ENCODE measurements at regions not wholly inside any gene's neighbourhood (a gene's known extent, or its start where the extent isn't known, plus 50 kb on each side); places are given as distances from the start of the nearest gene placed in this dataset.

- Histone ChIP-seq H2AFZ (ENCODE audit: low read length) (no peak overlapping the region), H4K8ac (replicated peaks; ENCODE audit: insufficient read length, low read depth, low read length) (no peak overlapping the region), H3K18ac (ENCODE audit: insufficient read length, low read depth, low read length) (no peak overlapping the region), H3K56ac (ENCODE audit: insufficient read length, low read depth, low read length) (no peak overlapping the region), H3K9me3 (ENCODE audit: control insufficient read depth, low read depth, low read length) (no peaks in the 10 kb centered on the region), H2AK5ac (ENCODE audit: insufficient read length, low read length) (no peak overlapping the region), H3K23me2 (ENCODE audit: insufficient read length, low read depth, low read length, poor library complexity, severe bottlenecking) (no peaks in the 10 kb centered on the region), H4K5ac (ENCODE audit: insufficient read length, low read depth, low read length) (no peak overlapping the region), H3K9ac (ENCODE audit: extremely low read depth, insufficient read length, low read length) (no peak overlapping the region), H3K27me3 (ENCODE audit: insufficient read depth, low read length) (no peaks in the 10 kb centered on the region), H2BK15ac (ENCODE audit: low read depth, low read length) (no peak overlapping the region), H3K23ac (ENCODE audit: insufficient read length, low read depth, low read length) (no peak overlapping the region), H2BK12ac (ENCODE audit: insufficient read length, low read depth, low read length) (no peak overlapping the region), H3K79me2 (ENCODE audit: insufficient read depth, low read length) (no peaks in the 10 kb centered on the region), H3T11ph (ENCODE audit: low read length) (no peak overlapping the region), H3K4ac (ENCODE audit: low read depth, low read length) (no peak overlapping the region), H2BK120ac (ENCODE audit: low read depth, low read length, poor library complexity, severe bottlenecking) (no peak overlapping the region), H3K14ac (ENCODE audit: insufficient read depth, low read length) (no peak overlapping the region), H4K91ac (ENCODE audit: insufficient read length, low read depth, low read length) (no peak overlapping the region), H2BK5ac (ENCODE audit: insufficient read length, low read length) (no peak overlapping the region), H3K79me1 (ENCODE audit: insufficient read depth, low read depth, low read length, poor library complexity, severe bottlenecking) (no peaks in the 10 kb centered on the region), H2BK20ac (ENCODE audit: low read depth, low read length, poor library complexity, severe bottlenecking) (no peak overlapping the region), H3K4me1 (ENCODE audit: insufficient read depth, low read length) (no peaks in the 10 kb centered on the region), H3K27ac (ENCODE audit: insufficient read length, low read depth, low read length) (no peak overlapping the region), H4K20me1 (ENCODE audit: control insufficient read depth, insufficient read depth, insufficient read length) (no peaks in the 10 kb centered on the region), H3K4me2 (ENCODE audit: insufficient read depth, insufficient read length, low read length) (no peak overlapping the region)
- H3K27me3 Mint-ChIP-seq (ENCODE audit: low read depth): no peaks in the 10 kb centered on the region
- no peak overlapping the region for H3K4me3 Mint-ChIP-seq
- H3K9me3 Mint-ChIP-seq: peaks cover 0 to 2% of the 10 kb centered on the region in 2 experiments; a peak in 1 of 5 replicates
- peaks cover 0 to 2% (median 0%) of the 10 kb centered on the region in 3 experiments; a peak in 2 of 7 replicates for H3K36me3 Mint-ChIP-seq (ENCODE audit: insufficient read depth in 1 of 3, low read depth in 3 of 3)
- H3K27ac Mint-ChIP-seq: no peak overlapping the region
- DNase-seq: no peak
- TF ChIP-seq CTCF (conservative IDR thresholded peaks at IDR 0.05): no peak
- H3K4me1 Mint-ChIP-seq: no peaks in the 10 kb centered on the region
These were observed 588.2 kb downstream of the HTR1A start for GRCh38 chr5:63374085-63374484.

Data from H9 (cell line).